GM19452 (cell line): ENCODE measurements at regions not wholly inside any gene's neighbourhood (a gene's known extent, or its start where the extent isn't known, plus 50 kb on each side); places are given as distances from the start of the nearest gene placed in this dataset.

ENCODE experiments used
- ATAC-seq: cut with Tn5 transposase; IDR thresholded peaks from one replicate; pipeline ENCODE4 v1.9.1; 2021; ENCODE audit not compliant: unreplicated experiment

DNA sequence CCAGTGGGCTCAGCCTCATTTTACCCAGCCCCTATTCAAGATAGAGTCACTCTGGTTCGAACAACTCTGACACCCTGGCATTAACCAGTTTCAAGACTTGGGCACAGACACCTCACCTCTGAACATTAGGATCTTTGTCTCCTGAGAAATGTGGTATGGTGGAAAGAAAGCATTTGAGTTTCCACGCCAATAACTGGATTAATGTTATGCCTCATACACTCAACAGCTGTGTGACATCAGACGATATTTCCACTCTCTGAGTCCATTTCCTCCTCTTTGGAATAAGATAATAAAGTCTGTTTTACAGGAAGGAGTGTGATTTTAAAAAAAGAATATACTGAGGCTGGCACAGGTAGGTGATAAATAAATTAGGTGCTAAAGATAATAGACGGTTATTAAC, 121.3 kb upstream of the CHL1 start:
- ATAC-seq: no peak

- ATAC-seq: no peak
These were observed 117.0 kb upstream of the CHL1 start for GRCh38 chr3:79542-79941.

- ATAC-seq: no peak
These were observed 114.1 kb upstream of the CHL1 start for GRCh38 chr3:82508-82907.

GRCh38 chr3:83096-83495, 113.5 kb upstream of the CHL1 start:
- no peak for ATAC-seq

DNA sequence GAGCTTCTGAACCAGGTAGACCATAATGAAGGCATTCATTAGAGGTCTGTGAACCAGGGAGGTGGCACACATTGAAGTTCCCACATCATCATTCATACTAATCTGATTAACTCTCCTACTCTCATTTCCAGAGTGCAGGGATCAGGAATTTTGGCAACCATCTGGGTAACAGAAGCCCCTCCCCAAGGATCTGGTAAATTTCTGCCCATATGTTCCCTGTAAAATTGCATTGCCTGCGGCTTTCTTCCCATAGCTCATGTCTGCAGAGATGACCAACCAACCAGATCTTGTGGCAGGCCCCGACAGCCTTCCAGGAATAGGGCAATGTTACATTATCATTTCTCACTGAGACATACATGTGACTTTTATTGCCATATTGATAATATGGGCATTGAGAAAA, 111.4 kb upstream of the CHL1 start:
- ATAC-seq: no peak

DNA sequence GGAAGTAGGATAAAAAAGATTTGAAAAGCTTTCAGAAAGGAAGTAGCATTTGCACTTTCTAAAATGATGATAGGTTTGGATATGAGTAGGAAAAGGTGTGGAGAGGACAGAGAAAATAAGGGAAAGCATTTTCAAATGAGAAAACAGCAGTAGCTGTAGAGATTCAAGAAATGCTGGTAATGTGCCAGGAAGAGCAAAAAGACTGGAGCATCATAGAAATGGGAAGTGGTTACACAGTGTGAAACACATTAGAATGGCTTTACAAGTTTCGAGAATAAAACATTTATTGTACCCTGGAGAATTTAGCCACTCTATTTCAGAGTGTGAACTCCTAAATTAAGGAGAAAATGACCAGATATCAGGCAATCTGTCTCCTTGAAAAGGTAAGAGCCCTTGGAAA, 108.3 kb upstream of the CHL1 start:
- no peak for ATAC-seq

- ATAC-seq: no peak
These were observed 102.8 kb upstream of the CHL1 start for GRCh38 chr3:93746-94145.

- ATAC-seq: no peak
These were observed 100.3 kb upstream of the CHL1 start for GRCh38 chr3:96259-96658.

DNA sequence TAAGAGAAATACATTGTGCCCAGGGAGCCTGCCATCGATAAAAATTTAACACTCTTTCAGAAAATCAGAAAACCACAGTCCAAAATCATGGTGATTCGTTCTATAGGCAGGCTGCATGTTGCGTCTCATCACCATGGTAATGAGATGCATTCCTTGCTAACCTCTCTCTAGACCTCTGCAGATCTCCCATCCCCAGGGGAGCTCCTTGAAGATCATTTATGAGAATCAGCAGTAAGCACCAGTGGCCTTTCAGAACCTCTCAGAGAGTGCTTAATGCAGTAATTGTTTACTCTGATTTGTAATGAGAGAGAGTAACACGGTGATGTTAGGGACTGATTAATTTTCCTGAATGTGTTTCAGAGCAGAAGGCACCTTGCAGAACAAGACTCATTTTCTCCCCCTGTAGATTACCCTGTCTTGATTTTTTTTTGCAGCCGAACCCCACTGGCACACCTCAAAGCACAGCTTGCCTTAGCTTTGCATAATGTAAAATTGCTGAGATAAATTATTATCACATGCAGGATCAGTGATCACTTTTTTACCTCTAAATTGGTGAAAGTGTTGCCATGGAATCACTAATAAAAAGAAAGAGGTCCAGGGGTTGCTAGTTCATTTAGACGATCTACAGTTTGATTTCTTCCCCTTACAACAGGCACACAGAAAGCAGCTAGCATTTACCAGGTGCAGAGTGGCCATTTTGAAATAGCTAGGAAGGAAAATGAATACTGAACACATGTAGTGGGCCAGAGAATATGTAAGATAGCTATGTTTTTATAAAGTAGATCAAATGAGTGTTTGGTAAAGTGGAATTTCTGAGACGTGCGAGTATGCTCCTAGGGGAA, 98.9 kb upstream of the CHL1 start:
- no peak for ATAC-seq

GRCh38 chr3:98259-98654, 98.3 kb upstream of the CHL1 start:
- ATAC-seq: no peak

DNA sequence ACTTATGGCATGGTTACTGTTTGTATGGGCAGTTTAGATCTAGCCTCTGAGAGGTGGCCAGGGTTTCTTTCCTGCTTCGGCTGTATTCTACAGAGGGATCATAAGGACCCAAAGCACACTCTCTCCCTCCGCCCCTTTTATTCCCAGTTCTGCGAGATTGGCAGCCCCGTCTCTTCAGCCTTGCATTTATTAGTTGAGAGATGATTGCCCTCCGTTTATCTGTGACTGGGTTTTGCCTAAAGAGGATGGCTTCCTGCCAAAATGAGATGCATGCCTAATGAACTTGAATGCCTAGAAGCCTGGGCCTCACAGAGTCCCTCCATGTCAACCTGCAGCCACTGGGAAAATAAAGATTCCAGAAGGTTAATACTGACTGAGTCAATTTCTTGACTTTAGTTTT, 97.1 kb upstream of the CHL1 start:
- ATAC-seq: no peak

DNA sequence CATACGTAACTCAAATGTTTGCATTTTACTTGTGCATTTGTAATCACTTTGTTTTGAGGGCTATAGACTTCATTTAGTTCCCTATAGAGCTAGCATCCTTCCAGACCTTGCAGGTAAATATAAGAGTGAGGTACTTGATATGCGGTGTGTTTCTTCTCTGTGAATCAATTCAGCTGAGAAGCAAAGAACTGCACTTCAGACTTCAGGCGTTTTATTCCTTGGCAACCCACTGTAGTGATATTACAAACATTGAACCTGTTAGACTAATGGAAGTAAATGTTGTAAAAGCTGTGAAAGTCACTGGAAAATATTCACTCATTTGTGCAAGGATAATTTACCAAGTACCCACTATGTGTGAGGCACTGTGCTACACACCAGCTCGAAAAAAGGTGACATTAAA, 94.1 kb upstream of the CHL1 start:
- no peak for ATAC-seq

DNA sequence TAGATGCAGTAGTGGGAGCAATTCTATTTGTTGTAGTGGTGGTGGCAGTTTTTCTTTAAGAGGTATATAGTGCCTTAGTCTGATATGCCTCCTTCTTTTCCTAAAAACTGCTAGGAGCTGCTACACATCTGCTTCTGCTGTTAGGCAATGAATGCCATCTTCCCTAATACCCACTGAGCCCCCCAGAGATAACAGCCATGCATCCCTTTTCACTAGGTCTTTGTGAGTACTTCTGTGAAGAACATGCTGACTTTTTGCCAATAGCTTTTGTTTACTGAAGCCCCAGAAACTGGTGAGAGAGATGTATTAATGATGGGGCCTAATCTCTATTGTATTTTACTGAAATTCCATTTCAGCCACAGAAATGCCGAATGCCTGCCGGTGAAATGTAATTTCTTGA, 92.6 kb upstream of the CHL1 start:
- ATAC-seq: no peak

GRCh38 chr3:105585-105984, 91.0 kb upstream of the CHL1 start:
- no peak for ATAC-seq

- no peak for ATAC-seq
These were observed 89.9 kb upstream of the CHL1 start for GRCh38 chr3:106619-107018.

DNA sequence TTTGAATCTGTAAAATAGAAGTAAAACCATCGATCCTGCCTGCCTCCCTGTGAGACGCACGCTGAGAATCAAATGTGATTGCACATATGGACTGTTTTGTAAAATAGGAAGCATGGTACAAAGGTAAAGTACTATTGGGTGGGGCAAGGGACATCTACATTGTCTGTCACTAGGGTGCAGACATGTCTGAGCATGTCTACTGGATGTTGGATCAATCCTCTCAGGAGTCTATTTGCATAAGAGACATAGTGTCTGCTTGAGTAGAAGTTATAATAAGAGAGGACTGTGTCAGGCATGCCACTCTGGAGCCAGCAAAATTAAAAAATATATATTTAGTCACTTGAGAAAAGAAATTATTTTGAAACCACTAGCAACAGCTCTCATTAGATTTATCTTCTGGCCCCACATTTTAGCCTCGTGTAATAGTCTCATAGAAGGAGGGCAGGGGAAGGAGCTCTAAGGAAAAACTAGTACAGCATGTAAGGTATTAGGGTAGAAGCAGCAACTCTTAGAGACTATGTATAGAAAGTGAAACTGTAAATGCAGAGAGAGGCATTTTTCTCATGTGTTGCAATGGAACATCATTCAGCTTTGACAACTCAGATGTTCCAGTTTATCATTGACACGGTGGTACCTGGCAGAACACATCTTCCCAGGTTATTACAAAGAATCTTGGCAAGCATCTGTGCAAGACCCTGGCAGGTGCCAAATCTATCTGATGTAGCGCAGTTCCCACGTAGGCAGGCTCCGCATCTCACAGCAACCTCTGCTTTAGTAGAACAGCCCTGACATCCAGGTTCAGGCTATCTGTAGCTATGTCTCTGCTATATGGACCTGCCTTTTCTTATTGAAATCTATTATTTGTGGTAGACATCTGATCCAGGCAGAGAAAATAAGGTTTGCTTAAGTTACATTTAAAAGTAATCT, 85.2 kb upstream of the CHL1 start:
- ATAC-seq: peak; percentile 73

DNA sequence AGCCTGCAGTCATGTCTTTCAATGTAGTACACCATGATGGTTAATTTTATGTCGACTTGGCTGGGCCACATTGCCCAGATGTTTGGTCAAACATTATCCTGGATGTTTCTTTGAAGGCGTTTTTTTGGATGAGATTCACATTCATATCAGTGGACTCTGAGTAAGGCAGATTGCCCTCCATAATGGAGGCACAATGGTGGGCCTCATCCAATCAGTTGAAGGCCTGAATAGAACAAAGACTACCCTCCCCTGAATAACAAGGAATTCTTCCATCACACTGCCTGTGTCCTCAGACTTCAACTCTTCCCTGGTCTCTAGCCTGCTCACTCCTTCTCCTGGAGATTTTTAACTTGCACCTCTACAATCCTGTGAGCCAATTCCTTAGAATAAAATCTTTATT, 83.8 kb upstream of the CHL1 start:
- no peak for ATAC-seq

- ATAC-seq: no peak
These were observed 77.9 kb upstream of the CHL1 start for GRCh38 chr3:118666-119065.

GRCh38 chr3:123341-123740, 73.2 kb upstream of the CHL1 start:
- ATAC-seq: no peak

DNA sequence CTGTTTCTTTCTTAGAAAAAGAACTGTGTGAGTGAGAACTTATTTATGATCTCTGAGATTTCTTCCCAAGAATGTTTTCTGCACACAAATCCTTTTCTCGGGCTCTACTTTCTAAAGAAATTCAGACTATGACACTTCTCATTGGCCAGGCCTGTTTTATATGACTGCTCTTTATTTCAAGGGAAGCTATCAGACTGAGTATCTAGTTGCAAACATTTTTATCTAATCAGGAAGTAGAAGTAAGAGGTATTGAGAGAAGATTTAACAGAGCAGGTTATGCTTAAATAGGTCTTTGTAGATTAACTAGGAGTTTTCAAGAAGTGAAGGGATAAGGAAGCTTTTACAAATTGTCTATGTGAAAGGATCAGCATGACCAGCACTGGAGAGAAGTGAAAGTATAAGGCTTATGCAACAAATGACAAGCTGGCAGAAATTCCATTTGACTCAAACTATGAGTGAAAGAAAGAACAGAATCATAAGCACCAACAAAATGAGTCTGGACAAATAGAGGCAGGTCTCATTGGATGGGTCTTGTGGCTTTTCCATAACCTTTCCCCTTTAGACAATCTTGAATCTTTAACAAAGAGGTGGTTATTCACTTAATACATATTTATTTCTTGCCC, 71.9 kb upstream of the CHL1 start:
- ATAC-seq: peak; percentile 77

GRCh38 chr3:128515-129172, 67.9 kb upstream of the CHL1 start:
- no peak for ATAC-seq
